Adipocyte (in vitro differentiated cells): ENCODE measurements at regions not wholly inside any gene's neighbourhood (a gene's known extent, or its start where the extent isn't known, plus 50 kb on each side); places are given as distances from the start of the nearest gene placed in this dataset.

Source experiments
- DNase-seq: peaks from one replicate; pipeline ENCODE4 v3.0.0-alpha.2; 2015; ENCODE audit warnings: low read depth
- H3K27me3 ChIP-seq: replicated peaks from 2 replicates; pipeline ENCODE4 v1.7.0; 2013; ENCODE audit warnings: mild to moderate bottlenecking, low read length, moderate library complexity; ENCODE audit not compliant: control insufficient read depth, insufficient read depth
- H3K36me3 ChIP-seq: 2 replicates; pipeline ENCODE4 v1.7.0; 2013; ENCODE audit warnings: low read length, mild to moderate bottlenecking, moderate library complexity; ENCODE audit not compliant: control insufficient read depth, insufficient read depth, severe bottlenecking
- H3K4me1 ChIP-seq: 2 replicates; pipeline ENCODE4 v1.7.0; 2013; ENCODE audit warnings: mild to moderate bottlenecking, low read length, moderate library complexity; ENCODE audit not compliant: control insufficient read depth, insufficient read depth
- H3K4me3 ChIP-seq: 2 replicates; pipeline ENCODE4 v1.7.0; 2013; ENCODE audit warnings: mild to moderate bottlenecking, low read length, moderate library complexity
- H3K9ac ChIP-seq: 2 replicates; pipeline ENCODE4 v1.7.0; 2013; ENCODE audit warnings: mild to moderate bottlenecking, low read length, moderate library complexity
- H3K9me3 ChIP-seq: 2 replicates; pipeline ENCODE4 v1.7.0; 2013; ENCODE audit warnings: mild to moderate bottlenecking, low read length, moderate library complexity; ENCODE audit not compliant: control insufficient read depth

DNA sequence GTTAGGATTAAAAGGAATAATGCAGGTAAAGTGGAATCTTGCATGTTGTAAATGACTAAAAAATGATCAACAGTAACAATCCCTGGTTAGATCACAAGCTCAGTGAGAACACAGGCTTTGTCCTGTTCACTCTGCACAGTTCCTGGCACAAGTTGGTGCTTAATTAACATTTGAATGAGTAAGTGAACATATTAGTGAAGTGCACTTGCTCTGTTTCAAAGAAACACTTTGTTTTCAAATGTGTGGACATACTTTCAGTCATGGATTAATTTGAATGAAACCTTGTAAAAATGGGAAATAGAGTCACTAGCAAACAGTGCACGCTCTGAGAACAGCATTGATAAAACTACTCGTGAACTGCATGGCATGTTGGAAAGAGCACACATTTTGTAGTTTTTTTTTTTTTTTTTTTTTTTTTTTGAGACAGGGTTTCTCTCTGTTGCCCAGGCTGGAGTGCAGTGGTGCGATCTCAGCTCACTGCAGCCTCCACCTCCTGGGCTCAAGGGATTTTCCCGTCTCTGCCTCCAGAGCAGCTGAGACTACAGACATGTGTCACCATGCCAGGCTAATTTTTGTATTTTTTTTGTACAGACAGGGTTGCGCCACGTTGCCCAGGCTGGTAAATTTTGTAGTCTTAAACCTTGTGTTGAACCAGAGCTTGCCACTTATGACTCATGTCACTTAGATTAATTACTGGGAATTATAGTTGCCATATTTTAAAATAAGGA is 159.9 kb downstream of the LURAP1L start:
- DNase-seq: peak; percentile 44
- Histone ChIP-seq H3K4me3 (no peak overlapping the region), H3K4me1 (peaks cover 32% of the 10 kb centered on the region), H3K36me3 (no peaks in the 10 kb centered on the region), H3K9me3 (no peaks in the 10 kb centered on the region), H3K9ac (no peak overlapping the region), H3K27me3 (no peaks in the 10 kb centered on the region)

GRCh38 chr9:12935714-12936113 is 160.9 kb downstream of the LURAP1L start:
- no peaks in the 10 kb centered on the region for H3K9me3 ChIP-seq
- H3K9ac ChIP-seq: no peak overlapping the region
- peak; percentile 81 for DNase-seq
- H3K36me3 ChIP-seq: no peaks in the 10 kb centered on the region
- H3K4me3 ChIP-seq: no peak overlapping the region
- H3K4me1 ChIP-seq: peaks cover 32% of the 10 kb centered on the region
- H3K27me3 ChIP-seq: no peaks in the 10 kb centered on the region

DNA sequence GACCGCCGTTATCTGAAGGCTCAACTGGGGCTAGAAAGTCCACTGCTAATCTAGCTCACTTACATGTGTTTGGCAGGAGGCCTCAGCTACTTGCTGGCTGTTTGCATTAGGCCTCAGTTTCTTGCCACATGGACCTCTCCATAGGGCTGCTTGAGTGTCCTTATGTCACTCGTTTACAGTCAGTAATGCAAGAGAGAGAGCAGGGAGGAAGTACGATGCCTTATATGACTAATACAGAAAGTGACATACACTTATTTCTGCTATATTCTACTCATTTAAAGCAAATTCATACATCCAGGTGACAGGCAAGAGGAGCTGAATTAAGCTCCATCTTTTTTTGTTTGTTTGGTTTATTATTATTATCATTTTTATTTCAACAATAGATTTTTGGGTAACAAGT is 179.6 kb downstream of the LURAP1L start:
- H3K27me3 ChIP-seq: no peaks in the 10 kb centered on the region
- H3K9me3 ChIP-seq: peaks cover 11% of the 10 kb centered on the region
- peaks cover 18% of the 10 kb centered on the region for H3K4me1 ChIP-seq
- no peak overlapping the region for H3K9ac ChIP-seq
- no peak overlapping the region for H3K4me3 ChIP-seq
- H3K36me3 ChIP-seq: no peaks in the 10 kb centered on the region
- no peak for DNase-seq

- no peaks in the 10 kb centered on the region for H3K27me3 ChIP-seq
- peaks cover 18% of the 10 kb centered on the region for H3K4me1 ChIP-seq
- peaks cover 11% of the 10 kb centered on the region for H3K9me3 ChIP-seq
- peak overlapping the region; percentile 25 for H3K9ac ChIP-seq
- no peak for DNase-seq
- no peaks in the 10 kb centered on the region for H3K36me3 ChIP-seq
- H3K4me3 ChIP-seq: no peak overlapping the region
These were observed 180.8 kb downstream of the LURAP1L start for GRCh38 chr9:12955510-12956163.

DNA sequence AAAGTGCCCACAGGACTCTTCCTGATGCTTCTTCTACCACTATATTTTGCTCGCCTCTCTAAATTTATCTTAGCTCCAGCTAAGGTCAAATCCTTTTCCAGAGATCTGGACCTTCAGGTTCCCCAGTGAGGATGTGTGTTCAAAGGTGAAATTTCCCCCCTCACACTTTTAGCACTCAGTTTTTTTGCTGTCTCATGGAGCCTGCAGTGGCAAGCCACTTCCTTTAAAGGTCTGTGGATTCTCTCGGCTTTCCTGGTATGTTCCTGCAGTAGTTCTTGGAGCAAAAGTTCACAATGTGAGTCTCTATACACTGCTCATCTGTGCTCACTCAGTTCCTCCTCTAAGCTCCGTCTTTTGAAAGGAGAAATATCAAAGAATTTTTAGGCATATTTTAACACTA is 181.4 kb downstream of the LURAP1L start:
- Histone ChIP-seq H3K9me3 (peaks cover 11% of the 10 kb centered on the region), H3K4me3 (no peak overlapping the region), H3K36me3 (no peaks in the 10 kb centered on the region), H3K9ac (peak overlapping the region; percentile 51), H3K27me3 (no peaks in the 10 kb centered on the region), H3K4me1 (peaks cover 18% of the 10 kb centered on the region)
- peak; percentile 34 for DNase-seq

GRCh38 chr9:12956805-12957204 is 182.0 kb downstream of the LURAP1L start:
- Histone ChIP-seq H3K4me3 (no peak overlapping the region), H3K27me3 (no peaks in the 10 kb centered on the region), H3K9me3 (peaks cover 11% of the 10 kb centered on the region), H3K36me3 (no peaks in the 10 kb centered on the region), H3K4me1 (peaks cover 18% of the 10 kb centered on the region), H3K9ac (peak overlapping the region; percentile 51)
- peak; percentile 65 for DNase-seq

- peaks cover 11% of the 10 kb centered on the region for H3K9me3 ChIP-seq
- H3K4me1 ChIP-seq: peaks cover 18% of the 10 kb centered on the region
- H3K9ac ChIP-seq: no peak overlapping the region
- no peaks in the 10 kb centered on the region for H3K36me3 ChIP-seq
- no peaks in the 10 kb centered on the region for H3K27me3 ChIP-seq
- no peak for DNase-seq
- H3K4me3 ChIP-seq: no peak overlapping the region
These were observed 183.5 kb downstream of the LURAP1L start for GRCh38 chr9:12958279-12958678.

DNA sequence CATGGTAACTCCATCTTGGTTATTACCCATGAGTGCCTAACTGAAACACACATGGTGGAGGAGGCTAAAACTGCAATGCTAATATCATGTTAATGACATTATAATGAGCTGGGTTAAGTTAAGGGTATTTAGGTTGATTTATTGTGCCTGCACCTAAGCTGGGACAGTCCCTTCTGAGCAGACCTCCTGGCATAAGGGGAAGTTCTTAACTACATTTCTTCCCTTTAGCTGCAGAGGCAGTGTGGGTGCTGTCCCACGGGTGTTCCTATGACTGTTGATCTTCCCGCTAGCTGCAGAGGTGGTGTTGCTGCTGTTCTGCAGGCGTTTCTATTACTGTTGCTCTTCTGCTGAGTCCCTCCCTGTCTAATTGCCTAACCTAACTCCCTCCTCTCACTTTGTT is 183.9 kb downstream of the LURAP1L start:
- no peaks in the 10 kb centered on the region for H3K36me3 ChIP-seq
- peaks cover 18% of the 10 kb centered on the region for H3K4me1 ChIP-seq
- no peaks in the 10 kb centered on the region for H3K27me3 ChIP-seq
- H3K4me3 ChIP-seq: no peak overlapping the region
- peaks cover 11% of the 10 kb centered on the region for H3K9me3 ChIP-seq
- H3K9ac ChIP-seq: no peak overlapping the region
- DNase-seq: no peak

- peaks cover 6% of the 10 kb centered on the region for H3K9me3 ChIP-seq
- no peaks in the 10 kb centered on the region for H3K36me3 ChIP-seq
- peak; percentile 52 for DNase-seq
- H3K4me3 ChIP-seq: no peak overlapping the region
- peaks cover 14% of the 10 kb centered on the region for H3K4me1 ChIP-seq
- H3K27me3 ChIP-seq: no peaks in the 10 kb centered on the region
- no peak overlapping the region for H3K9ac ChIP-seq
These were observed 186.5 kb downstream of the LURAP1L start for GRCh38 chr9:12961276-12961809.

DNA sequence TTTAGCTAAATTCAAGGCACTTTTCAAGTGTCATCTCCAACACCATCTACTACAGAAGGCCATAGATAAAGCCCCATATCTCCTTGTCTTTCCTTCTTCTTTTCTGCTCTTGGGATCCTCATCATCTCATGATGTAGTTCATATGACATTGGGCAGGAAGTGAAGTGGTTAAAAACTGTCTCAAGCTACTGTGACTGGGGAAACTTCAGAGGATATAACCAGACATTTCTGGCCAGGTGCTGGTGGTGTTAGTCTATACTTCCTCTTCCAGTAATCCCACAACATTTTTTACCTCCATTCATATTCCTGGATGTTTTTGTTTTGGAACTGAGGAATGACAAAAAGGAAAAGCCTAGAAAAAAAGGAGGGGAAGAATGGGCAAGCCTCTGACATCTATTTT is 188.7 kb downstream of the LURAP1L start:
- Histone ChIP-seq H3K9me3 (peaks cover under 1% of the 10 kb centered on the region), H3K4me1 (no peaks in the 10 kb centered on the region), H3K4me3 (no peak overlapping the region), H3K36me3 (no peaks in the 10 kb centered on the region), H3K27me3 (no peaks in the 10 kb centered on the region), H3K9ac (no peak overlapping the region)
- no peak for DNase-seq

GRCh38 chr9:12964271-12964670 is 189.5 kb downstream of the LURAP1L start:
- H3K9me3 ChIP-seq: no peaks in the 10 kb centered on the region
- H3K36me3 ChIP-seq: no peaks in the 10 kb centered on the region
- no peaks in the 10 kb centered on the region for H3K27me3 ChIP-seq
- no peak for DNase-seq
- H3K9ac ChIP-seq: no peak overlapping the region
- no peak overlapping the region for H3K4me3 ChIP-seq
- no peaks in the 10 kb centered on the region for H3K4me1 ChIP-seq
